ENCODE measurements at regions not wholly inside any gene's neighbourhood (a gene's known extent, or its start where the extent isn't known, plus 50 kb on each side); places are given as distances from the start of the nearest gene placed in this dataset.

DNA sequence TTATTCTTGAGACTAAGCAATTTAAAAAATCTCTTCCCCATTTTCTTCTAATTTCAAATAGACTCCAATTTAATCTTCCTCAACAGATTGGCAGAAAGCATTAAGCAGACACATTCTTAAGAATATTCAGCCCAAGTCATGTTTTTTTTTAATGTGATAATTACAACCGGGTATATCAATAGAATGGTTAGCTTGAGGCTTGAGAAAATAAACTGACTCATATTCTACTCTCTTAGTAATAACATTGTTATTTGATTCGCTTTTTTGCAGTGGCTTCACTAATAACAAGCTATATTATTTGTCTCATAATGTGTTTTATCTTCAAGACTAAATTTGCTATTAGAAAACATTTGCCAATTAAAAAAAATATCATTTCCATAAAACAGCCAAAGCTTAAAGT lies 488.6 kb upstream of the RGS18 start:
- DNase-seq (ENCODE audit: low spot score), result no peak
- intact Hi-C loops (cut with DNase I), result loop anchor here in 1 of 2 donors (5.0 kb wide), 1 partner anchor 102 kb away; no protein-coding TSS in a partner anchor

GRCh38 chr1:191671236-191671635 lies 487.0 kb upstream of the RGS18 start:
- DNase-seq (ENCODE audit: low spot score), result no peak
- intact Hi-C loops (cut with DNase I), result no loop called here

- DNase-seq (ENCODE audit: low spot score), result no peak
Measured at GRCh38 chr1:191674626-191675179, 483.6 kb upstream of the RGS18 start.

DNA sequence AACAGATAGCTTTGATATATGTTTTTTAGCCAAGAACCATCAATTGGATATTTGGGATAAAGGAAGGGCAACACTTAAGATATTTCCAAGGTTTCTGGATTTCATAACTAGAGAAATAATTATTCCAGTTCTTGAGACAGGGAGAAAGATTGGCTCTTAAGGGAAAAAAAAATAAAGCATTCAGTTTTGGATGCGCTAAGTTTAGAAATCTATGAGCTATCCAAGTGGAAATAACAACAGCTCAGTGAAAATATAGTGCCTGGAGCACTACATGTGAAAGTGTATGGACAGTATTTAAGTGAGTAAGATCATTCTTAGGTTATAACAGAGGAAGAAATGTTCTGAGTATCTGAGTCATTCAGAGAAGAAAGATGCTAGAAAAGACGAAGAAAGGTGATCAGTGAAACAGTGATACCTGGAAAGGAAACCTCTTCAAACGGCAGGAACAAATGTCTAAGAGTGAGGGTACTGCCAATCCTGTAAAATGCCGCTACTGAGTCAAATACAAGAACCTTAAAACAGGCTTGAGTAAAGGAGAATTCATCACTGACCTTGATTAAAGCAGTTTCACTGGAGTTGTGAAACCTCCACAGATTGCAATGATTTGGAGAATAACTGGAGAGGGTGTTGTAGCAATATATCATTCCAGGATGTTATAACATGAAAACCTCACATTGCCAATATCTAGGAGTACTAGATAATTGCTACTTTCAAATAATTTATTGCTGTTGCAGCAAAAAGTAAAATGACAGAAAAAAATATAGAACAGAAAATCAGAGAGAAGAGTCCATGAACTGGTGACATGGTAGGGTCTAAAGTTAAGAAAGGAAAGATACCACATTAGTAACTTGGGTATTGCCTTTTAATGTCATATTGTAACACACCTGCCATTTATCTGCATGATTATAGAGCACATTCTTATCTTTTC lies 482.1 kb upstream of the RGS18 start:
- no peak for DNase-seq (ENCODE audit: low spot score)
- intact Hi-C loops (cut with DNase I), result no loop called here

More at GRCh38 chr1:191674626-191675179, 483.6 kb upstream of the RGS18 start:
- intact Hi-C loops (cut with DNase I), result no loop called here

DNA sequence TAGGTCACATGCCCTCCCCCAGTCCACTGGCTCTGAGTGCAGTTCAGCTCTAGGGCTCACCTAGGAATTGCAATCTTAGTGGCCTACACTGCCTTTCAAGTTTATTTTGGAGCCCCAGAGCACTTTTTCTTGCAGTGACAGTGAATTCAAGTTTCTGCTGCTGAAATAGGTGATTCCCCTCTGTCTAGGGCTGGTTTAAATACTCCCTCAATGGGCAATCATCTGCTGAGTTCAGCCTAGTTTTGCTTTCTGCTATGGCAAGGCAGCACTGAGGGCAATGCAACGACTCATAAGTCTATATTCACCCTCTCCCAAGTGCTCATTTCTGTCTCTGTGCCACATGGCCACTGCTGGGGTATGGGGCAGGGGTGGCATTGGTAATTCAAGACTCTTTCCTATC lies 472.6 kb upstream of the RGS18 start:
- no peak for DNase-seq (ENCODE audit: low spot score)
- intact Hi-C loops (cut with DNase I), result no loop called here

DNA sequence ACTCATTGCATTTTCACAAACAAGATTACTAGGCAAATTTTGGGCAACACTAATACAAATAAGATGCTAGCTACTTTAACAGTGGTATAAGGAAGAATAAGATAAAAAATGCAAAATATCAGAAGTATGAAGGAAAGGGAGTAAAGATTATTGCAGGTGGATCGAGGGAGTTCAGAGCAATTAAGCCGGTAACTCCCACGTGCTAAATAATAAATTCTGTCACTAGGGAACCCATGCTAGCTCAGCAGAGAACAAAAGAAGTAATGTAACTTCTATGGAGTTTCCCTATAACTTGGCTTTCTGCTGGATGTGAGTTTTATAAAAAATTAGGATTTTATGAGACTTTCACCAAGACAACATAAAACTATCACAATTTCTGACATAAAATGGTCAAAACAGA lies 470.5 kb upstream of the RGS18 start:
- DNase-seq (ENCODE audit: low spot score), result no peak
- intact Hi-C loops (cut with DNase I), result no loop called here

DNA sequence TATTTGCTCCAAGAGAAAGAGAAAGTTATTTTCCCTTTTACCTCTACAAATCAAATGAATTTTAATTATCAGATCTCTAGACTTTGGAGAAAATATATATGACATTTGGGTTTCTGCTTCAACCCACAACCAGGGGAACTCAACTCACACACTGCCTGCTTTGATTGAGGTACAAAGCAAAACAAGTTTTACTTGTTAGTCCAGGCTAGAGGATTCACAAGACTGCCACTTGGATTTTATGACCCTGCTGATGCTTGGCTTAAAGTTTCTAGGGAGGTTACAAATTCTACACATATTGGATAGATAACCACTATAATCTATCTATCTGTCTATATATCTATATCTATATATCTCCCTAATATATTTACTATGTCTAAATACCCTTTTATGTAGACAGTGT lies 467.3 kb upstream of the RGS18 start:
- no peak for DNase-seq (ENCODE audit: low spot score)
- intact Hi-C loops (cut with DNase I), result no loop called here

- no peak for DNase-seq (ENCODE audit: low spot score)
- intact Hi-C loops (cut with DNase I), result no loop called here
Measured at GRCh38 chr1:191693797-191694196, 464.5 kb upstream of the RGS18 start.

GRCh38 chr1:191695865-191696264 lies 462.4 kb upstream of the RGS18 start:
- DNase-seq (ENCODE audit: low spot score), result no peak
- intact Hi-C loops (cut with DNase I), result no loop called here

DNA sequence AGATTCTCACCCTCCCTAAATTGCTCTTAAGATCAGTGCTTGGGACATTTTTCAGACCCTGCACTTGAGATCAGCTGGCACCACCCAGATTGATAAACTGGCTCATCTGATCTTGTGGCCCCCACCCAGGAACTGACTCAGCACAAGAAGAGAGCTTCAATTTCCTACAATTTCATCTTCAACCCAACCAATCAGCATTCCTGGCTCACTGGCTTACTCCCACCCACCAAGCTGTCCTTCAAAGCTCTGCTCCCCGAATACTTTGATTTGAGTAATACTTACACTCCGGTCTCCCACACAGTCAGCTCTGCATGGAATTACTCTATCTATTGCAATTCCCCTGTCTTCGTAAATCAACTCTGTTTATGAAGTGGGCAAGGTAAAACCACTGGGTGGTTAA lies 461.9 kb upstream of the RGS18 start:
- DNase-seq (ENCODE audit: low spot score), result no peak

DNA sequence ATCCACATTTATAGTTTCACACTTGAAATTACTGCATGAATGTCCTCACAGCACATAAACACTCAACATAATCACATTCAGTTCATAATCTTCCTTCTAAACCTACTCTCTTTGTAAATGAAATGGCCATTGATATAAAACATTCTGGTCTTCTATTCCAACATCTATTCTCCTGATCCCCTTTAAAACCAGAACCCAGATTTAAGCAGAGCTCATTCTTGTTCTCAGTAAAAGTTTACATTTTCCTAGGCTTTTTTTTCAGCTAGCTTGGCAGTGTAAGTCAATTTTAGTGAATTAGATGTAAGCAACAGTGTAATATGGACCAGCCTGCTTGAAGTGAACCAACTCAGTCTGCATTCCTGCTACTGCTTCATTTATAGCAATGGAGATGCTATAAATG lies 460.7 kb upstream of the RGS18 start:
- no peak for DNase-seq (ENCODE audit: low spot score)
- intact Hi-C loops (cut with DNase I), result no loop called here

More for the DNA sequence above, 461.9 kb upstream of the RGS18 start:
- intact Hi-C loops (cut with DNase I), result no loop called here

DNA sequence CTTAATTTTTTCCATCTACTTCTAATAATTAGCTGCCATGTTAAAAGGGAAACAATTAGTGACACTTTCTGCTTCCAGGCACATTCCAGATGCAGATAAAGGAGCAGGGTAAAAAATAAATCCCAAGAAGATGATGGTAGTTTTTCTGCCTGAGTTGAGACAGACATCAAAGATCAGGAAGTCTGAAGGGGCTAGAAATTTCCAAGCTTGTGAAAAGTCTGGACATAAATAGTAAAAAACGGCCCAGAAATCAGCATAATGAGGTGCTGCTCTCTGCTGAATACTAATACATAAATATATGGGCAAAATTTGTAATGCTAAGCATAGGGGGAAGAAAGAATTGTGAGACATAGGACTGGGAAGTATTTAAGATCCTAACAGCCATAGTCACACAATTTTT lies 460.0 kb upstream of the RGS18 start:
- intact Hi-C loops (cut with DNase I), result no loop called here

DNA sequence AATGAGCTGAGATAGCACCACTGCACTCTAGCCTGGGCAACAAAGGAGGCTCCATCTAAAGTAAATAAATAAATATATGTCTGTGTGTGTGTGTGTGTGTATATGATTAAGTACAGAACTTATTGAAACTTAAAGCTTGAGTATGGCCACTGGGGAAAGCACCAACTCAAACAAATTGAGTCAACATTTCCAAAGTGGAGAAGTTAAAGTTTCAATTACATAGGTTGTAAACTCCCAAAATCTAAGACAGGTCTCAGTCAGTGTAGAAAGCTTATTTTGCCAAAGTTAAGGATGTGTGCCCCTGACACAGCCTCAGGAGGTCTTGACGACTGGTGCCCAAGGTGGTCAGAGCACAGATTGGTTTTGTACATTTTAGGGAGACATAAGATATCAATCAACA lies 458.9 kb upstream of the RGS18 start:
- intact Hi-C loops (cut with DNase I), result no loop called here
- no peak for DNase-seq (ENCODE audit: low spot score)

More for the DNA sequence above, 460.0 kb upstream of the RGS18 start:
- no peak for DNase-seq (ENCODE audit: low spot score)

DNA sequence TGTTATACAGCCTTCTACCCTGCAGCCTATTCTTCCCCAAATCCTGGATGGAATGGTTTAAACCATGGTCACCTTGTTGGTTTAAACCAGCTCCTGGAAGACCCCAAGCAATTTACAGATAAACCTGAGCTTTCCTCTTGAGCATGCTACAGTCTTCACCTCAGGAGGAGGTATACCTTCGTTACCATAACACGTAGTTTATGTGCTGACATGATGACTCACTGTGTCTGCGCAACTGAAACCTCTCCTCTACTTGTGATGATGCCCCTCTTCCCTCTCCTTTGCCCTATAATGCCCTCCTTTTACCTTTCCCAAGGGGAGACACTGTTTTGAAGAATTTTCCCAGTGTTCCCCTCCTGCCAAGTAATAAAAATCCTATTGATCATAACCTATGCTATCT lies 457.3 kb upstream of the RGS18 start:
- intact Hi-C loops (cut with DNase I), result no loop called here
- no peak for DNase-seq (ENCODE audit: low spot score)

DNA sequence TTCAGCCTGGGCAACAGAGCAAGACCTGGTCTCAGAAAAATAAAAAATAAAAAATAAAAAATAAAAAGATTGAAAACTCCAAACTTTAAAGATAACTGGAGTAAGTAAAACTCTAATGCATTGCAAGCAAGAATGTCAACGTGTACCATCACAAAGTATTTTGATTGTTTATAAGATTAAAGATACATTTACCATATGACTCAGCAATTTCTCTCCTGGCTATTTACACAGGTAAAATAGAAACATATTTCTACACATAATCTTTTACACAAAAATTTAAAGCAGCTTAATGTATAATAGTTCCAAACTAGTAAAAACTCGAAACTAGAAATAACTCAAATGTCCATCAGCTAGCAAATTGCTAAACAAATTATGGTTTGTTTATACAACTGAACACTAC lies 456.1 kb upstream of the RGS18 start:
- no peak for DNase-seq (ENCODE audit: low spot score)
- intact Hi-C loops (cut with DNase I), result no loop called here

- intact Hi-C loops (cut with DNase I), result no loop called here
- no peak for DNase-seq (ENCODE audit: low spot score)
Measured at GRCh38 chr1:191707288-191707687, 451.0 kb upstream of the RGS18 start.

DNA sequence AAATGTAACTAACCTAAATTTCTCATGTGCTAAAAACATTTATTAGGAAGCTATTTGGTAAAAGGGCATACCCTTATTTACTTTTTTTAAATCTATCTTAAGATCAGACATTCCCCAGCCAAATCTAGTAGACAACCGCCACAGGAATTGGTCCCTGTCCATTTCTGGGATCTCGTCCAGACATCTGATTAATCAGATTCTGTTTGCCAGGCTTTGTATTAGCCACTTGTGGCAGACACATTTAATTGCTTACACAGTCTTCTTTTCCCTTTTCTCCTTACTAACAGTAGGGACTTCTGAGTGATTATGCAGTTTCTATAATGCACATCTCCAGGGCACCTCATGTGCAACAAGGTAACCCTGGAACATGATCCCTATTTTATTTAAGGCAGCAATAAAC lies 449.0 kb upstream of the RGS18 start:
- DNase-seq (ENCODE audit: low spot score), result no peak
- intact Hi-C loops (cut with DNase I), result no loop called here

DNA sequence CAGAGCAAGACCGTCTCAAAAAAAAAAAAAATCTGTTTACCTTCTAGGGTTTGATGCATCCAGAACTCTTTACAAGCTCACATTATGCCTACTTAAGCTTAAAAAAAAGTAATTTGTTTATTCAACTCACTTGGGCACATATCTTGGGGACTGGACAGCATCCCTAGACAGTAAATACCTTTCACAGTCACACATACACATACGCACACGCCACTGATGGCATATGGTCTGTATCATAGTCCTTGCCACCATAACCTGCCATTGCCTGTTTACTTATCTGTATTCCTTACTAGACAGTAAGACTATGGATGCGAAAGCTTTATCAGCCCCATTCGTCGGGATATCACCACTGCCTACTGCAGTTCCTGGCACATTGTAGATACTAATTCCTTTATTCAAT lies 446.3 kb upstream of the RGS18 start:
- intact Hi-C loops (cut with DNase I), result no loop called here
- no peak for DNase-seq (ENCODE audit: low spot score)

DNA sequence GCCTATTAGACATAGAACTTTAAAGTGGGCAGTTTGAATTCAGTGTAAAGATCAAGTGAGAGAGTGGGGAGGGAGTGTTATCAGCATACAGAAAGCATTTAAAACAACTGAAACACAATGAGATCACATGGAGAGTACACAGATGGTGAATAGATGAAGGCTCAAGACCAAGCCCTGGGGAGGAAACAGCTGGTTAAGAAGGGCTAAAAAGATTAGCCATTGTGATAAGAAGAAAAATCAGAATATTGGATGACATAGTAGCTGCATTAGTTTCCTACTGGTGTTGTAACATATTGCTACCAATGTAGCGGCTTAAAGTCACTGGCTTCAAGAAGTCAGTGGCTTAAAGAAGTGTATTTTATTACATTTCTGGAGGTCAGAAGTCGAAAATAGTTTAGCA lies 443.4 kb upstream of the RGS18 start:
- intact Hi-C loops (cut with DNase I), result no loop called here

DNA sequence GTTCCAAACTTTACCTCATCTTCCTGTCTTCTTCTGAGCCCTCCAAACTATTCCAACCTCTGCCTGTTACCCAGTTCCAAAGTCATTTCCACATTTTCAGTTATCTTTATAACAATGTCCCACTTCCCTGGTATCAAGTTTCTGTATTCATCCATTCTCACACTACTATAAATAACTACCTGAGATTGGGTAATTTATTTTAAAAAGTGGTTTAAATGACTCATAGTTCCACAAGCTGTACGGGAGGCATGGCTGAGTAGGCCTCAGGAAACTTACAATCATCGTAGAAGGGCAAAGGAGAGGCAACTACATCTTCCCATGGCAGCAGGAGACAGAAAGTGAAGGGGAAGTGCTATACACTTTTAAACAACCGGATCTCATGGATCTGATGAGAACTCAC lies 428.5 kb upstream of the RGS18 start:
- DNase-seq (ENCODE audit: low spot score), result no peak
- intact Hi-C loops (cut with DNase I), result no loop called here

More for the DNA sequence above, 443.4 kb upstream of the RGS18 start:
- DNase-seq (ENCODE audit: low spot score), result no peak

All from posterior vena cava (tissue), 2 donors.